Activated CD8-positive, alpha-beta T cell treated with anti-CD3 and anti-CD28 coated beads, Interleukin-2, amount 10 ng/mL, durations not matched to agents 7 days and 5 days (primary cell): ENCODE measurements at regions not wholly inside any gene's neighbourhood (a gene's known extent, or its start where the extent isn't known, plus 50 kb on each side); places are given as distances from the start of the nearest gene placed in this dataset.
"Not testable (repeated sequence)": the region's sequence is repeated elsewhere in the genome, so short reads cannot be mapped to it uniquely, and the experiment has no call there.

Source experiments
- ATAC-seq: fragments of 150-1000 bp; cut with Tn5 transposase; one replicate; pipeline ENCODE4 v1.10.0; 2021; ENCODE audit warnings: moderate library complexity
- CTCF ChIA-PET: fragments of 350-600 bp; sonication (Branson Sonifier 250); formaldehyde crosslinking; loops from one replicate; lab custom pipeline; 2021; ENCODE audit warnings: antibody characterized with exemption; lab: Charles Lee
- POLR2A ChIA-PET: fragments of 350-600 bp; sonication (Branson Sonifier 250); formaldehyde crosslinking; loops from one replicate; lab custom pipeline; 2021; ENCODE audit warnings: antibody characterized with exemption; lab: Charles Lee
- DNase-seq: peaks from one replicate; pipeline ENCODE4 v3.0.0-alpha.2; 2020
- H3K27ac Mint-ChIP-seq: one replicate; pipeline ENCODE4 v1.8.0; 2021; ENCODE audit warnings: mild to moderate bottlenecking, mixed read lengths
- H3K27me3 Mint-ChIP-seq: one replicate; pipeline ENCODE4 v1.8.0; 2021; ENCODE audit warnings: low read depth, mixed read lengths
- H3K36me3 Mint-ChIP-seq: one replicate; pipeline ENCODE4 v1.8.0; 2021; ENCODE audit warnings: low read depth, mixed read lengths
- H3K4me1 Mint-ChIP-seq: one replicate; pipeline ENCODE4 v1.8.0; 2021; ENCODE audit warnings: low read depth, mixed read lengths
- H3K4me3 Mint-ChIP-seq: one replicate; pipeline ENCODE4 v1.8.0; 2021; ENCODE audit warnings: mild to moderate bottlenecking, mixed read lengths
- H3K9me3 Mint-ChIP-seq: one replicate; pipeline ENCODE4 v1.8.0; 2022; ENCODE audit warnings: mixed read lengths; ENCODE audit not compliant: insufficient read depth

DNA sequence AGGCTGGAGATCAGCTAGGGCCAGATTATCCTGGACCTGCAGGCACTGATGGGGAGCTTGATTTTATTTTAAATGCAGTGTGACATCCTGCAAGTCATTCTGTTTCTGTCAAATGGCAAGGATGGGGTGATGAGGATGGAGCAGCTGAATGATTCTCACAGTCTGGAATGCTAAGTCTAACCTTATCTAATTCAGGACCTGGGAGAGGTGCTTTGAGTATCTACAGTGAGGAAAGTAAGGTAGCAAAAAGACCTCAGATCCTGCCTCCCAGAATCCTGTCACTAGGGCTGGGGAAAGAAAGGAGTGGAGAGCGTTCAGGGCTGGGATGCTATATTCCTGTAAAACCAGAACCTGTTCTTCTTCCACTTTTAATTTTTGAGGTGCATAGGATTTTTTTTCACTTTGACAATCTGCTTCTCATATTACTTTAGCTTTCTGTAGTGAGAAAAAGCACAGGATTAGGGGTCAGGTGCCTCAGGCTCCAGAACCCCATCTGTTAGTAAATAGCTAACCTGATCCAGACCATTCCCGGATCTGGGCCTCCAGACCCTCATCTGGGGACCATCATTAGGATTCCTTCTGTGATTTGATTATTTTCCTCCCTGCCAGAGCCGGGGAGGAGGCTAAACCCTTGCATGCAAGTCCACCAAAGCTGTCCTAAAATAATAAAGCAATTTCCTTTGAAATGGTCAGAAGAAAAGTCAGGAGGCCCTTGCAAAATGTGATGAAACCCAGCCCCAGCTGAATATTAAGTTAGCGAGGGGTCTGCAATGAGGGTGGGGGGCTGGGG lies 54.7 kb downstream of the ASCL1 start:
- Mint-ChIP-seq H3K36me3 (no peaks in the 10 kb centered on the region), H3K4me3 (no peak overlapping the region), H3K9me3 (no peaks in the 10 kb centered on the region), H3K4me1 (no peaks in the 10 kb centered on the region), H3K27me3 (peaks cover 11% of the 10 kb centered on the region), H3K27ac (no peak overlapping the region)
- ChIA-PET CTCF (no interaction called here), POLR2A (no interaction called here)
- ATAC-seq (no peak), DNase-seq (no peak)

DNA sequence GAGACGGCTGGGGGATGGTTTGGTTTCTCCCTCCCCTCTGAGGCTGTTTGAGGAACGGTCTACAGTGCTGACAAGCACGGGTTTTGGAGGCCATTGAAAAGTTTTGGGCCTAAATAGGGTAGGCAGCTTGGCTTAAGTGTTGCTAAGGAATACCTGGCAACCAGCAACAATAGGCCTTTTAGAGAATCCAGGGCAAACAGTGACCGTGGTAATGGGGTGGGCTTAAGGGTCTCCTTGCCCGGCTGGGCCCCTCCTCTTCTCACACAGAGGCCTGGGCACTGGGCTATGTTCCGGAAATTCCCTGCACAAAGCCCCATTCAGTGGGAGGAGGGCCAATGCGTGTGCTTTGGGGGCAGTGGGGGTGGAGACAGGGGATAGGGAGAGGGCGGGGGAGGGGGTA lies 55.4 kb downstream of the ASCL1 start:
- H3K36me3 Mint-ChIP-seq = no peaks in the 10 kb centered on the region
- ChIA-PET CTCF (no interaction called here), POLR2A (no interaction called here)
- ATAC-seq = no peak
- H3K4me1 Mint-ChIP-seq = no peaks in the 10 kb centered on the region
- no peak overlapping the region for H3K4me3 Mint-ChIP-seq
- no peaks in the 10 kb centered on the region for H3K9me3 Mint-ChIP-seq
- peaks cover 11% of the 10 kb centered on the region for H3K27me3 Mint-ChIP-seq
- no peak overlapping the region for H3K27ac Mint-ChIP-seq
- no peak for DNase-seq

DNA sequence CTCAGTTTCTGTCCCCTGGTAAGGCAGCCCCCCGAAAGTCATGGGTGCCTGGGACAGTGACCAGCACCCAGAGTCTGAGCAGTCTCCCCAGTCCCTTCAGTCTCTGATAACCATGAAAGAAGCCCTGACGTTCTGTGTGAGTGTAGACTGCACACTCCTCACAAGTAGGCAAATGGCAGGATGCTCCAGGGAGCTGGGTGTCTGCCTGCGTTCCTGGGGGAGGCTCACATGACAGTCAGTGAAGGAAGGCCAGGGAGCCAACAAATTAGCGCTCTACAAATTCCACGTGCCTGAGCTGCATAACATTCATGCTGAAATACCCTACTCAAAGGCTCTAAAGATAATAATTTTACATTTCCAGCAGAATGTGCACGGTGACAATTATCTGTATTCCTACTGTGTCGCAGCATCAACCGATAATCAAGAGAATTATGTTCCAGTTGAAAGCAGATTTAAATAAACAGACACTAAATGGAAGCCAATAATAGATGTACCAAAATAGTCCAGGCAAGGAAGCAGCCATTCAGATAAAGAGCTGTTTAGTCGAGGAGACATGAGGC lies 56.3 kb downstream of the ASCL1 start:
- Mint-ChIP-seq H3K27me3 (peaks cover 11% of the 10 kb centered on the region), H3K4me1 (no peaks in the 10 kb centered on the region), H3K27ac (no peak overlapping the region), H3K9me3 (no peaks in the 10 kb centered on the region), H3K36me3 (no peaks in the 10 kb centered on the region), H3K4me3 (no peak overlapping the region)
- POLR2A ChIA-PET = no interaction called here
- no peak for ATAC-seq
- CTCF ChIA-PET = no interaction called here
- DNase-seq = no peak

DNA sequence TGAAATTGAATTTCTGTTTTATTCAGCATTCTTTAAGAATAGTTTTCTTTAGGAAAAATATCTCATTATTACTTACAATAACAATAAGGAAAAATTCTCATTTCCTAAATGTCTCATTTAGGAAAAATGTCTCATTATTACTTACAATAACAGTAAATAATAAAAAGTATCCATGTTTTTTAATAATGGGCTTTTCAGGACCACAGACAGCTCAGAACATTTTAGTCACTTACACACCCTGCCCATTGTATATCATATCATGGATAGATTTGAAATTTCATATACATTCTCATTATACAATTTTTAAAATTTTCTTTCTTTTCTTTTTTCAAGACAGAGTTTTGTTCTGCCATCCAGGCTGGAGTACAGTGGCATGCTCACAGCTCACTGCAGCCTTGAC lies 58.9 kb downstream of the ASCL1 start:
- DNase-seq = no peak
- no peak overlapping the region for H3K4me3 Mint-ChIP-seq
- CTCF ChIA-PET = no interaction called here
- POLR2A ChIA-PET = no interaction called here
- peaks cover 11% of the 10 kb centered on the region for H3K27me3 Mint-ChIP-seq
- H3K27ac Mint-ChIP-seq = no peak overlapping the region
- no peaks in the 10 kb centered on the region for H3K4me1 Mint-ChIP-seq
- no peak for ATAC-seq
- H3K36me3 Mint-ChIP-seq = no peaks in the 10 kb centered on the region
- no peaks in the 10 kb centered on the region for H3K9me3 Mint-ChIP-seq

DNA sequence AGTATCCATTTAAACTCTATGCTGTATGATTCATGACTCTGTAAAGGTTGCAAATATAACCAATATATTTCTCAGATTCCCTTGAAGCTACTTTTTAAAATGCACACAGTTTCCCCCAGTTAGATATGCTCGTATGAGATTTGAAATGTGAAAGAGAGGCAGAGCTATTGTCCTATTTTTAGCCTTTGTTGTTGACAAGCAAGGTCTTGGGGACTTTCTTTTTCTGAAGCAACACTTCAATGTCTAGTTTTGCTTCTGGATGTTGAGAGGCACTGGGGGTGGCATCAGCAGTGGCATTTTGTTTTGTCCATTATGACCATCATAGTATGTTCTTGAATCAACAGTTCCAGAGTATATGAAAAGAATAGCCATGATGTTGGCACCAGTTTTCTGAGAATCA lies 63.4 kb downstream of the ASCL1 start:
- H3K36me3 Mint-ChIP-seq = no peaks in the 10 kb centered on the region
- no peaks in the 10 kb centered on the region for H3K4me1 Mint-ChIP-seq
- ChIA-PET POLR2A (no interaction called here), CTCF (no interaction called here)
- no peaks in the 10 kb centered on the region for H3K9me3 Mint-ChIP-seq
- H3K4me3 Mint-ChIP-seq = no peak overlapping the region
- ATAC-seq (no peak), DNase-seq (no peak)
- H3K27me3 Mint-ChIP-seq = no peaks in the 10 kb centered on the region
- no peak overlapping the region for H3K27ac Mint-ChIP-seq

DNA sequence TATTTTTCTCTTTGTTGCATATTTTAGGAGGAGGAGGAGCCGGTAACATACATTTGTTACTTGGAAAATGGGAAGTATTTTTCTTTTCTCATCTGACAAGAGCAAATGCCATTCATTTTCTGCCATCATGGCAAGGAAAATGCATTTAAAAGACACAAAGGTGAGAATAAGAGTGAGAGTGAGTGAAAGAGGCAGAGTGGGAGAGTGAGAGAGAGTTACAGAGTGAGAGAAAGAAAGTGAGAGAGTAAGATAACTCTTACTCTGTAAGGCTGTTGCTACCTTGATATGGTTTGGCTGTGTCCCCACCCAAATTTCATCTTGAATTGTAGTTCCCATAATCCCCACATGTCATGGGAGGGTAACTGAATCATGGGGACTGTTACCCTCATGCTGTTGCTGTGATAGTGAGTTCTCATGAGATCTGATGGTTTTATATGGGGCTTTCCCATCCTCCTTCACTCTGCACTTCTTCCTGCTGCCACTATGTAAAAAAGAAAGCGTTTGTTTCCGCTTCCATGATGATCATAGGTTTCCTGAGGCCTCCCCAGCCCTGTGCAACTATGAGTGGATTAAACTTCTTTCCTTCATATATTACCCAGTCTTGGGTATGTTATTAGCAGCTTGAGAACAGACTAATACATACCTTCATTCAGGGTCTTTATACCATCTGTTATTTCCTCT lies 64.2 kb downstream of the ASCL1 start:
- no peak overlapping the region for H3K4me3 Mint-ChIP-seq
- no peak for ATAC-seq
- POLR2A ChIA-PET = no interaction called here
- no peaks in the 10 kb centered on the region for H3K36me3 Mint-ChIP-seq
- DNase-seq = no peak
- no peaks in the 10 kb centered on the region for H3K4me1 Mint-ChIP-seq
- H3K9me3 Mint-ChIP-seq = no peaks in the 10 kb centered on the region
- no peaks in the 10 kb centered on the region for H3K27me3 Mint-ChIP-seq
- no peak overlapping the region for H3K27ac Mint-ChIP-seq
- CTCF ChIA-PET = no interaction called here

DNA sequence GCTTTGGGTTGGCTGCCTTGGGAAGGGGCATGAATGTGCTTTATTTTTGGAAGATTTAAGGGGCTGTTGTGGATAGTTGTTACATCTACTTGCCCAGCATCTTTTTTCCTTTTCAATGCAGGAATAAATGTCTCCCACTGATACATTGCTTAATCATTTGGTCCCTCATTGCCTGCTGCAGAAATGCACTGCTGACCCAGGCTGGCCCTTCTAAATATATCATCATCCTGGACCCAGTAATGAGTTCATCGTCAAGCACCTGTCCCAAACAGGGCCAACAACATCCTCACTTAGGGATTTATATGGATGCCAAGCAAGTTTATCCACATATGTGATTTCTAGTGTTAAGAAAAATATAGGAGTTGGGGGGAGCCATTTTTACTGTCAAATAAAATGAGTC lies 67.2 kb downstream of the ASCL1 start:
- Mint-ChIP-seq H3K27ac (no peak overlapping the region), H3K4me3 (no peak overlapping the region), H3K9me3 (no peaks in the 10 kb centered on the region), H3K36me3 (no peaks in the 10 kb centered on the region), H3K27me3 (no peaks in the 10 kb centered on the region), H3K4me1 (no peaks in the 10 kb centered on the region)
- CTCF ChIA-PET = no interaction called here
- no peak for DNase-seq
- ATAC-seq = no peak
- POLR2A ChIA-PET = no interaction called here

DNA sequence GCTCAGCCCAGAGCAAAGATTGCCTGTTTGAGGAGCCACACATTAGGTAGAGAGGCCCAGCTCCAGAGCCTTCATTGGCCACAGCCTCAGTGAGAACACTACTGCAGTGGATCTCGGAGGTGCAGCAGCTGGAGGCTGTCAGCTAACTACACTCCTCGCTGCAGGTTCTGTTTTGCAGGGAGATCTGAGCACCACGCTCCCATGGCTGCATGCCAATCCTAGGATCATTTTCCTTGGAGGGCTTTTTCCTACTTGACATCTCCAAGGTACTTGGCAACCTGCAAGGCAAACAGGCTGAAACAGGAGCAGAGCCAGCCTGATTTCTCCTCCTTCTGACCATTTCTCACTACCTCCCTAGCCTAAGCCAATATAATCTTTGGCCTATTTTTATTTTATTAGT lies 69.2 kb downstream of the ASCL1 start:
- H3K27ac Mint-ChIP-seq, H3K36me3 Mint-ChIP-seq, H3K9me3 Mint-ChIP-seq, POLR2A ChIA-PET, H3K27me3 Mint-ChIP-seq, ATAC-seq, DNase-seq, H3K4me3 Mint-ChIP-seq, CTCF ChIA-PET, H3K4me1 Mint-ChIP-seq: not testable (repeated sequence)

DNA sequence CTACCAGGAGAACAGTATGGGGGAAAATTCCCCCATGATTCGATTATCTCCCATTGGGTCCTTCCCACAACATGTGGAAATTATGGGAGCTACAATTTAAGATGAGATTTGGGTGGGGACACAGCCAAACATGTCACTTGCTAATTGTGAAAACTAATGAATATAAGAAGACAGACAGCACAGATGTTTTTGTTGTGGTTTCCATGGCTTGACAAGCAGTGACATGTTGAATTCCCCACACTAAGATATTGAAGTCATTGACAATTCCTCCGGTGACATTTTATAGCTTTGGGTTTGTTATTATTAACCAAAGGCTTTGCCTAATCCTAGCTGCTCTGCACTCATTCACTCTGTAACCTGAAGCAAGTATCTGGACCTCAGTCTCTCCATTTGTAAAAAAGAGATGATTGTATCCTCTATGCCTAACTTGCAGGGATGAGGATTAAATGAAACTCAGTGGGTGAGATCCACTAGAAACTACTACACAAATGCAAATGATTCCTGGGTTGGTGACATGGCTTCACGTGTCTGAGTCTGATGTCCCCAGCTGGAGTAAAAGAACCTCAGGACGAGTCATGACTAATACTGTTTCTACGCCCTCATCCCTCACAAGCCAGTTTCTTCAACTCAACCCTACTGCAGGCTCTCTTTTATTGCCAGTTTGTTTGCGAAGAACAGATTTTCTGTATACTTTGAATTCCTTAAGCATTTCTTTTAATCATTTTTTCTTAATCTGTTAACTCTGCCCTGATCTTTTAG lies 71.6 kb downstream of the ASCL1 start:
- Mint-ChIP-seq H3K9me3 (no peaks in the 10 kb centered on the region), H3K4me1 (no peaks in the 10 kb centered on the region), H3K27me3 (no peaks in the 10 kb centered on the region), H3K27ac (no peak overlapping the region), H3K36me3 (no peaks in the 10 kb centered on the region), H3K4me3 (no peak overlapping the region)
- ATAC-seq (no peak), DNase-seq (no peak)
- ChIA-PET CTCF (no interaction called here), POLR2A (no interaction called here)

DNA sequence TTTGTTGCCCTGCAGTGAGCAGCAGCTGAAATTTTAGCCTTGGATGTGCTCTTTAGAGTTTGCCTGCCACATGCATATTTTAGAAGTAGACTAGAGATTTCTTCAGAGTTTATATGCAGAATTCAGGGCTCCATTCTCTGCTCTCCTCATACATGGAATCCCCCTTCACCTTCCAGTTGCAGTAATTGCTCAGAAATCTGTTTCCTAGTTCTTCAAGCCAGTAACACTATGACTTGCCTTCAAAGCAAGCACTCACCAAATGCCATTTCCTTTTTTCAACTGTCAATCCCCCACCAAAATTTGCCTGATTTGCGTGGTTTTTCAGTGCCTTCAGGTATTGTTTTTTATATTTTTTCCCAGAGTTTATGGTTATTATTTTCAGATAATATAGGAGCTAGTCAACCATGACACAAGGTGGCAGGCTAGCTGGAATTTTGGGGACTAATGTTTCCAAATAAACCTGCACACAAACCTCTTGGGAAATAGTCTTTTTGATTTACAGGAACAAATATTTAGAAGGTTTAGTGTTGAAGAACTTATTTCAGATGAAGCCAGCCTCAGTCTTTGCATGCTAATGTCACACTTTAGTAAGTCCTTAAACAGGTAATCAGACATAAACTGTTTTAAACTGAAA lies 79.2 kb downstream of the ASCL1 start:
- no peak for ATAC-seq

DNA sequence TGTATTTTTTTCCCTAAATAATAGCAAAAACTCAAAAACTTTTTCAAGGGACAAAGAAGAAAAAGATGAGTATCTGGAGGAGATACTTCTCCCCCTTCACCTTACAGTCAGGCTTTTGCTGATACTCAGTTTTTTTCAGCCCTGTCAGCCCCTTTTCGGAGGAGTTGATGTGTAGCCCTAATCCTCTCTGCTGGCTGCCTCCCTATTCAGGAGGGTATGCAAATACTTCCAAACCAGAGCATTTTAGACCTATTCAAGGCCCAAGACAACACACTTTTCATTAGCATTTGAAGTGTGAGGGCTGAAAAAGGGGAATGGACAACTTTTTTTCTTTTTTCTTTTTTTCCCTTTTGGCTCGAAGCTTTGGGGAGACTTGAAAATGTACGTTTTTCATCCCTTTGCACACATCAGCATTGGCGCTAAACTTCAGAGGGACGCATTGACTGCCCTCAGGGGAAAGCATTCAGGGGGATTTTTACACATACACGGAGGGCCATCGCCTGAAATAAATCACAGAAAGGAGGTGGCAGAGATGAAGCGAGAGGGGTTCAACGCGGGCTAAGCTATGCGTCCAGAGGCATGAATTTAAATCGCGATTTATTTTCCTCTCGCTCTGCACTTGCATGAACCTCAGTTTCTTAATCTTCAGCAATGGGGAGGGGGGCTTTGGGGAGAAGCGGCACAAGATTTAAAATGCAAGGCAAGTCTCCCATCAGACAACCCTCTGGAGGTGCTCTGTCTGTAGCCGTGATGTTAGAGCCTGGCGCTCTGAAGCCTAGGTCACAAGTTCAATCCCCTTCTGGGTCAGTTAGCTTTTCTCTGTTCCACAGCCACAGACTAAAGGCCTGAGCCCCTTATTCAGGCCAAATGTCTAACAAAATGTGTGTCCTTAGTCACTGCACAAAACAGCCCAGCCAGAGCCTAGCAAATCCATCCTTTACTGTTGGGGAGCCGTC lies 86.3 kb downstream of the ASCL1 start:
- Mint-ChIP-seq H3K4me3 (no peak overlapping the region), H3K4me1 (no peaks in the 10 kb centered on the region), H3K27ac (no peak overlapping the region), H3K9me3 (no peaks in the 10 kb centered on the region), H3K36me3 (no peaks in the 10 kb centered on the region), H3K27me3 (no peaks in the 10 kb centered on the region)
- POLR2A ChIA-PET = no interaction called here
- ATAC-seq = no peak
- CTCF ChIA-PET = no interaction called here
- no peak for DNase-seq

More for the DNA sequence above, 79.2 kb downstream of the ASCL1 start:
- DNase-seq = no peak
- Mint-ChIP-seq H3K27me3 (peaks cover 12% of the 10 kb centered on the region), H3K9me3 (no peaks in the 10 kb centered on the region), H3K27ac (no peak overlapping the region), H3K36me3 (no peaks in the 10 kb centered on the region), H3K4me1 (no peaks in the 10 kb centered on the region), H3K4me3 (no peak overlapping the region)
- CTCF ChIA-PET = no interaction called here
- POLR2A ChIA-PET = no interaction called here
